H1 (cell line): ENCODE measurements at regions not wholly inside any gene's neighbourhood (a gene's known extent, or its start where the extent isn't known, plus 50 kb on each side); places are given as distances from the start of the nearest gene placed in this dataset.

Source experiments
- CTCF ChIA-PET: fragments of 300-600 bp; sonication (Branson Sonifier 250); formaldehyde crosslinking; loops from one replicate; lab custom pipeline; 2021; ENCODE audit not compliant: partially characterized antibody; lab: Charles Lee
- POLR2A ChIA-PET: fragments of 300-600 bp; sonication (Branson Sonifier 250); formaldehyde crosslinking; loops from one replicate; lab custom pipeline; 2021; ENCODE audit warnings: inconsistent platforms; ENCODE audit not compliant: partially characterized antibody; lab: Charles Lee
- DNase-seq, 2 experiments: peaks; one replicate each; pipeline versions ENCODE4 v3.0.0 to v3.0.0-alpha.2; 2010 to 2022; ENCODE audit warnings: low spot score in 2 of 2, low read depth in 1 of 2, mixed read lengths in 1 of 2
- FAIRE-seq: peaks from 2 replicates; lab custom pipeline; 2011; peaks lifted over from hg19 to GRCh38; lab: Jason Lieb, UNC
- H2AFZ ChIP-seq: 2 replicates; pipeline ENCODE4 v1.8.1; 2012; ENCODE audit warnings: low read length, inconsistent platforms
- H2AK5ac ChIP-seq: 2 replicates; pipeline ENCODE4 v1.6.1; 2013; ENCODE audit warnings: low read depth, low read length
- H2BK120ac ChIP-seq: replicated peaks from 2 replicates; pipeline ENCODE3; 2013; ENCODE audit warnings: low read depth, low read length, inconsistent platforms
- H2BK12ac ChIP-seq: 2 replicates; pipeline ENCODE4 v1.6.1; 2013; ENCODE audit warnings: low read depth, low read length
- H2BK15ac ChIP-seq: 2 replicates; pipeline ENCODE4 v1.6.1; 2013; ENCODE audit warnings: low read length
- H2BK20ac ChIP-seq: 2 replicates; pipeline ENCODE4 v1.6.1; 2013; ENCODE audit warnings: low read length
- H2BK5ac ChIP-seq: 2 replicates; pipeline ENCODE4 v1.6.1; 2013; ENCODE audit warnings: low read depth, low read length
- H3K14ac ChIP-seq: 2 replicates; pipeline ENCODE4 v1.6.1; 2013; ENCODE audit warnings: inconsistent platforms; ENCODE audit not compliant: insufficient read length
- H3K18ac ChIP-seq: 2 replicates; pipeline ENCODE4 v1.6.1; 2013; ENCODE audit warnings: low read length; ENCODE audit errors: extremely low read depth
- H3K23ac ChIP-seq: 2 replicates; pipeline ENCODE4 v1.6.1; 2013; ENCODE audit warnings: inconsistent platforms; ENCODE audit not compliant: insufficient read length
- H3K23me2 ChIP-seq: 2 replicates; pipeline ENCODE4 v1.6.1; 2013; ENCODE audit warnings: low read depth, low read length
- H3K27ac ChIP-seq: 2 replicates; pipeline ENCODE4 v1.6.1; 2011; ENCODE audit warnings: low read depth, low read length, inconsistent platforms
- H3K27me3 ChIP-seq, 4 experiments: replicated peaks in 1 of 4; 1 replicate in 1 of 4; 2 replicates in 3 of 4; pipeline versions ENCODE4 v1.6.1 to v1.8.1; 2011 to 2013; ENCODE audit warnings: low read length in 3 of 4, mild to moderate bottlenecking in 3 of 4, inconsistent platforms in 2 of 4, mixed read lengths in 2 of 4, moderate library complexity in 1 of 4; ENCODE audit not compliant: control insufficient read depth in 3 of 4, insufficient read depth in 3 of 4; ENCODE audit errors: extremely low read depth in 1 of 4
- H3K36me3 ChIP-seq, 4 experiments: 2 replicates each; pipeline versions ENCODE4 v1.6.1 to v1.8.1; 2011 to 2013; ENCODE audit warnings: mild to moderate bottlenecking in 4 of 4, low read length in 3 of 4, moderate library complexity in 2 of 4, control low read depth in 1 of 4, inconsistent platforms in 1 of 4; ENCODE audit not compliant: insufficient read depth in 4 of 4, control insufficient read depth in 2 of 4
- H3K4ac ChIP-seq: replicated peaks from 2 replicates; pipeline ENCODE3; 2013; ENCODE audit warnings: low read length, low read depth, mixed read lengths, inconsistent platforms; ENCODE audit not compliant: insufficient read length
- H3K4me1 ChIP-seq, 4 experiments: replicated peaks in 1 of 4; 1 replicate in 1 of 4; 2 replicates in 3 of 4; pipeline versions ENCODE4 v1.6.1 to v1.8.1; 2011 to 2013; ENCODE audit warnings: low read length in 3 of 4, inconsistent platforms in 2 of 4, mixed read lengths in 1 of 4; ENCODE audit not compliant: insufficient read depth in 4 of 4, control insufficient read depth in 3 of 4
- H3K4me2 ChIP-seq, 2 experiments: 2 replicates each; pipeline versions ENCODE4 v1.6.1 to v1.8.1; 2011 to 2013; ENCODE audit warnings: low read depth in 2 of 2, low read length in 2 of 2, control low read depth in 1 of 2, inconsistent platforms in 1 of 2, mild to moderate bottlenecking in 1 of 2; ENCODE audit not compliant: insufficient read depth in 1 of 2
- H3K4me3 ChIP-seq, 4 experiments: fragments of 200-600, 300-600 bp in 1 of 4; sonication (generic), shearing (Covaris generic), sonication (Bioruptor Twin) in 1 of 4; 2 replicates each; pipeline versions ENCODE4 v1.5.1 to v1.8.1; 2011 to 2016; ENCODE audit warnings: low read length in 4 of 4, low read depth in 3 of 4, control low read depth in 2 of 4, inconsistent platforms in 2 of 4, mild to moderate bottlenecking in 2 of 4, mixed read lengths in 1 of 4, moderate library complexity in 1 of 4; ENCODE audit not compliant: insufficient read depth in 2 of 4; ENCODE audit errors: extremely low read depth in 1 of 4
- H3K56ac ChIP-seq: replicated peaks from 2 replicates; pipeline ENCODE3; 2013; ENCODE audit warnings: low read depth, mild to moderate bottlenecking, mixed read lengths, low read length, inconsistent platforms; ENCODE audit not compliant: insufficient read length
- H3K79me1 ChIP-seq: 2 replicates; pipeline ENCODE4 v1.6.1; 2013; ENCODE audit warnings: low read depth, low read length, control low read depth
- H3K79me2 ChIP-seq, 2 experiments: 2 replicates each; pipeline versions ENCODE4 v1.6.1 to v1.8.1; 2012 to 2013; ENCODE audit warnings: low read length in 2 of 2, mild to moderate bottlenecking in 2 of 2, inconsistent platforms in 1 of 2; ENCODE audit not compliant: insufficient read depth in 2 of 2, control insufficient read depth in 1 of 2
- H3K9ac ChIP-seq, 4 experiments: replicated peaks in 1 of 4; 1 replicate in 1 of 4; 2 replicates in 3 of 4; pipeline versions ENCODE4 v1.6.1 to v1.8.1; 2011 to 2013; ENCODE audit warnings: low read depth in 3 of 4, low read length in 3 of 4, control low read depth in 2 of 4, mild to moderate bottlenecking in 2 of 4, moderate library complexity in 2 of 4, inconsistent platforms in 1 of 4; ENCODE audit errors: extremely low read depth in 1 of 4
- H3K9me3 ChIP-seq, 2 experiments: 2 replicates each; pipeline versions ENCODE4 v1.6.1 to v1.8.1; 2012 to 2013; ENCODE audit warnings: mild to moderate bottlenecking in 2 of 2, moderate library complexity in 2 of 2, control low read depth in 1 of 2, inconsistent platforms in 1 of 2, low read depth in 1 of 2, low read length in 1 of 2, mixed read lengths in 1 of 2; ENCODE audit not compliant: insufficient read depth in 2 of 2
- H4K20me1 ChIP-seq, 2 experiments: replicated peaks in 1 of 2; 2 replicates each; pipeline versions ENCODE3 to v1.8.1; 2011 to 2013; ENCODE audit warnings: inconsistent platforms in 2 of 2, low read length in 2 of 2, mild to moderate bottlenecking in 1 of 2; ENCODE audit not compliant: insufficient read depth in 2 of 2, control insufficient read depth in 1 of 2
- H4K5ac ChIP-seq: 2 replicates; pipeline ENCODE4 v1.6.1; 2013; ENCODE audit warnings: low read length, low read depth, mixed read lengths, inconsistent platforms; ENCODE audit not compliant: insufficient read length
- H4K8ac ChIP-seq: 2 replicates; pipeline ENCODE4 v1.8.0; 2013; ENCODE audit warnings: mild to moderate bottlenecking, moderate library complexity, low read length, inconsistent platforms; ENCODE audit not compliant: insufficient read depth; ENCODE audit errors: extremely low read depth
- H4K91ac ChIP-seq: replicated peaks from 2 replicates; pipeline ENCODE3; 2013; ENCODE audit warnings: low read length, mixed read lengths, inconsistent platforms; ENCODE audit not compliant: insufficient read length
- ATF2 ChIP-seq: IDR thresholded peaks from 2 replicates; pipeline ENCODE4 v1.6.1; 2012; ENCODE audit warnings: low read length, inconsistent platforms
- BRCA1 ChIP-seq: IDR thresholded peaks from 2 replicates; pipeline ENCODE4 v1.6.1; 2012; ENCODE audit warnings: low read depth, low read length, improper control_type of control experiment
- CHD1 ChIP-seq: IDR thresholded peaks from 2 replicates; pipeline ENCODE4 v1.6.1; 2012; ENCODE audit warnings: low read depth, low read length, improper control_type of control experiment
- FOSL1 ChIP-seq: IDR thresholded peaks from 2 replicates; pipeline ENCODE4 v1.6.1; 2011; ENCODE audit warnings: mild to moderate bottlenecking, low read depth, low read length, moderate library complexity; ENCODE audit not compliant: insufficient read depth
- GABPA ChIP-seq: IDR thresholded peaks from 2 replicates; pipeline ENCODE4 v1.6.1; 2011; ENCODE audit warnings: mild to moderate bottlenecking, low read length, moderate library complexity, borderline replicate concordance; ENCODE audit not compliant: insufficient read depth
- GTF2F1 ChIP-seq: IDR thresholded peaks from 2 replicates; pipeline ENCODE4 v1.6.1; 2012; ENCODE audit warnings: low read depth, low read length, improper control_type of control experiment, borderline replicate concordance
- JUN ChIP-seq: IDR thresholded peaks from 2 replicates; pipeline ENCODE4 v1.6.1; 2011; ENCODE audit warnings: low read depth, mild to moderate bottlenecking, improper control_type of control experiment, low read length
- KDM5A ChIP-seq: fragments of 200-600 bp; IDR thresholded peaks from 2 replicates; pipeline ENCODE4 v1.7.1; 2012; ENCODE audit warnings: mild to moderate bottlenecking, low read length, inconsistent platforms, mixed read lengths
- POLR2A ChIP-seq, 2 experiments: IDR thresholded peaks; 1 replicate in 1 of 2; 2 replicates in 1 of 2; pipeline ENCODE4 v1.6.1; 2011; ENCODE audit warnings: low read depth in 2 of 2, low read length in 2 of 2, mild to moderate bottlenecking in 2 of 2; ENCODE audit errors: control extremely low read depth in 1 of 2
- RAD21 ChIP-seq, 2 experiments: IDR thresholded peaks in 1 of 2; conservative IDR thresholded peaks in 1 of 2; 2 replicates each; pipeline ENCODE4 v1.6.1; 2011; ENCODE audit warnings: low read depth in 2 of 2, low read length in 2 of 2, improper control_type of control experiment in 1 of 2, inconsistent platforms in 1 of 2, mild to moderate bottlenecking in 1 of 2, moderate library complexity in 1 of 2
- RFX5 ChIP-seq: IDR thresholded peaks from 2 replicates; pipeline ENCODE4 v1.6.1; 2011; ENCODE audit warnings: low read depth, low read length, improper control_type of control experiment, borderline replicate concordance
- SP4 ChIP-seq: IDR thresholded peaks from 2 replicates; pipeline ENCODE4 v1.6.1; 2012; ENCODE audit warnings: low read length, inconsistent platforms
- TBP ChIP-seq: IDR thresholded peaks from 2 replicates; pipeline ENCODE4 v1.6.1; 2011; ENCODE audit warnings: low read depth, low read length, improper control_type of control experiment
- WGBS, 2 experiments: shearing (Covaris generic) in 1 of 2; methylation state at CpG; one replicate each; pipeline versions ENCODE4 v1.1.6 to v1.1.7; 2013 to 2015; ENCODE audit warnings: low lambda C conversion rate in 2 of 2, mixed read lengths in 2 of 2, inconsistent platforms in 1 of 2, low coverage in 1 of 2, missing lambda C conversion rate in 1 of 2; ENCODE audit not compliant: insufficient replicate concordance in 2 of 2, insufficient coverage in 1 of 2, insufficient read length in 1 of 2; ENCODE audit errors: extremely low coverage in 1 of 2, missing lambda C conversion rate in 1 of 2; 5-methylcytosine and 5-hydroxymethylcytosine counted together

- Histone ChIP-seq H2BK20ac (no peak overlapping the region), H3K23ac (no peak overlapping the region), H4K20me1 (no peaks in the 10 kb centered on the region), H3K56ac (no peak overlapping the region), H4K5ac (no peak overlapping the region), H4K91ac (no peak overlapping the region), H3K18ac (no peak overlapping the region), H4K8ac (no peak overlapping the region), H2BK5ac (no peak overlapping the region), H2BK15ac (no peak overlapping the region), H3K27me3 (no peaks in the 10 kb centered on the region), H2AFZ (no peak overlapping the region), H3K9ac (no peak overlapping the region), H2BK12ac (no peak overlapping the region), H3K27ac (no peak overlapping the region), H2BK120ac (no peak overlapping the region), H3K23me2 (no peaks in the 10 kb centered on the region), H3K9me3 (no peaks in the 10 kb centered on the region), H3K14ac (no peak overlapping the region), H3K4me3 (no peak overlapping the region), H3K4me1 (no peaks in the 10 kb centered on the region), H3K79me1 (no peaks in the 10 kb centered on the region), H3K4me2 (no peak overlapping the region), H3K4ac (no peak overlapping the region), H3K36me3 (no peaks in the 10 kb centered on the region), H3K79me2 (no peaks in the 10 kb centered on the region), H2AK5ac (no peak overlapping the region)
- ChIA-PET POLR2A (no interaction called here), CTCF (interaction anchor here (0.7 to 1.7 kb wide), 5 partner anchors 22 to 190 kb away, joined by 3 to 5 read pairs (median 5); no protein-coding TSS in a partner anchor)
- DNase-seq (no peak), FAIRE-seq (no peak)
- WGBS, 2 experiments: 94% methylated on average over 5 of the region's 5 CpGs; no CpG with 5 or more reads in 1 of the 2 experiments
- no peak for TF ChIP-seq POLR2A (IDR thresholded peaks at IDR 0.05; ENCODE audit: control extremely low read depth in 1 of 2, low read depth in 2 of 2, low read length in 2 of 2)
- TF ChIP-seq ATF2: no peak
- TF ChIP-seq FOSL1: no peak
- no peak for TF ChIP-seq CHD1
- no peak for TF ChIP-seq RAD21 (IDR thresholded peaks at IDR 0.05 in 1 of 2, conservative IDR thresholded peaks at IDR 0.05 in 1 of 2; ENCODE audit: low read depth in 2 of 2, low read length in 2 of 2)
- no peak for TF ChIP-seq TBP
- TF ChIP-seq GTF2F1: no peak
- no peak for TF ChIP-seq GABPA
- no peak for TF ChIP-seq SP4
- TF ChIP-seq BRCA1: no peak
- no peak for TF ChIP-seq JUN
- no peak for TF ChIP-seq KDM5A
- TF ChIP-seq RFX5: no peak
Measured at GRCh38 chr1:213933336-213933735, 54.4 kb upstream of the PROX1 start.
